ENCODE measurements at regions not wholly inside any gene's neighbourhood (a gene's known extent, or its start where the extent isn't known, plus 50 kb on each side); places are given as distances from the start of the nearest gene placed in this dataset.

- TF ChIP-seq ZNF576 (CRISPR knock-in tag; IDR thresholded peaks at IDR 0.05) (no peak), ARNTL (CRISPR knock-in tag; IDR thresholded peaks at IDR 0.05) (no peak), DDIT3 (CRISPR knock-in tag; IDR thresholded peaks at IDR 0.05) (no peak)
Measured at GRCh38 chr22:49587987-49588386, 239.7 kb downstream of the BRD1 start (continued).

- DNase-seq (ENCODE audit: low spot score) (no peak), ATAC-seq (no peak), FAIRE-seq (no peak)
- ChIA-PET CTCF (ENCODE audit: low intra/inter-chr PET ratio, low total read pairs) (no interaction called here), POLR2A (no interaction called here)
- H3K36me3 ChIP-seq (replicated peaks in 1 of 2; ENCODE audit: control insufficient read depth in 1 of 2, insufficient read depth in 2 of 2, low read length in 2 of 2) = no peaks in the 10 kb centered on the region
- in situ Hi-C loops (cut with HindIII; ENCODE audit: extremely low pct_ligation_motif_present, low pct_unique_long_range_greater_than_20kb) = no loop called here
- peaks cover 10 to 73% of the 10 kb centered on the region in 2 experiments; a peak in 4 of 5 replicates for H3K27me3 ChIP-seq (ENCODE audit: control insufficient read depth in 1 of 2, insufficient read depth in 2 of 2, low read length in 2 of 2)
- TF ChIP-seq ZNF674 (CRISPR knock-in tag; IDR thresholded peaks at IDR 0.05; ENCODE audit: low read depth) (no peak), ZNF615 (CRISPR knock-in tag; IDR thresholded peaks at IDR 0.05; ENCODE audit: borderline replicate concordance) (no peak), MBNL3 (CRISPR knock-in tag; conservative IDR thresholded peaks at IDR 0.05) (no peak), CENPX (CRISPR knock-in tag; IDR thresholded peaks at IDR 0.05) (no peak), NFIB (CRISPR knock-in tag; IDR thresholded peaks at IDR 0.05; ENCODE audit: borderline replicate concordance) (no peak)
- H3K4me2 ChIP-seq (ENCODE audit: low read depth, low read length) = no peak overlapping the region
- no TSS peak for BruUV-seq (replicated peaks)
- H3K79me2 ChIP-seq (ENCODE audit: insufficient read depth, low read length) = no peaks in the 10 kb centered on the region
- no peak overlapping the region for H3K27ac ChIP-seq (ENCODE audit: extremely low read length, insufficient read depth, low read length)
- no CpG with 5 or more reads among the region's 13 CpGs for WGBS (ENCODE audit: low lambda C conversion rate)
- H4K20me1 ChIP-seq (ENCODE audit: insufficient read depth, low read length) = no peaks in the 10 kb centered on the region
- no peaks in the 10 kb centered on the region for H3K4me1 ChIP-seq (ENCODE audit: insufficient read depth, low read length)
- H2AFZ ChIP-seq (ENCODE audit: low read length) = no peak overlapping the region
- no peak overlapping the region for H3K9ac ChIP-seq (ENCODE audit: insufficient read depth, low read depth, low read length)
- no peak overlapping the region for H3K4me3 ChIP-seq (replicated peaks in 1 of 3; ENCODE audit: insufficient read depth in 1 of 3, low read depth in 2 of 3, low read length in 3 of 3)
- intact Hi-C loops (cut with micrococcal nuclease; ENCODE audit: unreplicated experiment) = no loop called here
- H3K9me3 ChIP-seq (ENCODE audit: low read length) = no peaks in the 10 kb centered on the region
Measured at GRCh38 chr22:49587421-49587820, 240.3 kb downstream of the BRD1 start.

All from HepG2 (cell line).